A549 (cell line): ENCODE measurements at regions not wholly inside any gene's neighbourhood (a gene's known extent, or its start where the extent isn't known, plus 50 kb on each side); places are given as distances from the start of the nearest gene placed in this dataset.

Experiments used
- ATAC-seq, 2 experiments: fragments of 200-7000 bp in 1 of 2; fragments of >200 bp in 1 of 2; cut with Nextera tagmentation in 1 of 2; cut with Tn5 transposase in 1 of 2; 3 replicates each; pipeline versions ENCODE4 v1.8.0 to v1.9.1; 2018 to 2020; ENCODE audit warnings: mild to moderate bottlenecking in 1 of 2, moderate library complexity in 1 of 2
- CTCF ChIA-PET: fragments of 300-600 bp; sonication (Branson Sonifier 250); formaldehyde crosslinking; extraction: SDS; loops from one replicate; lab custom pipeline; 2021; ENCODE audit warnings: antibody characterized with exemption, inconsistent platforms; lab: Yijun Ruan, JAX
- POLR2A ChIA-PET: fragments of 350-600 bp; formaldehyde crosslinking; extraction: SDS; loops from one replicate; lab custom pipeline; 2021; ENCODE audit warnings: antibody characterized with exemption, inconsistent platforms; lab: Yijun Ruan, JAX
- DNase-seq, 2 experiments: peaks; one replicate each; pipeline versions ENCODE4 v3.0.0 to v3.0.0-alpha.2; 2011 to 2016; ENCODE audit warnings: low read depth in 1 of 2, low spot score in 1 of 2
- FAIRE-seq: peaks from 2 replicates; lab custom pipeline; 2011; peaks lifted over from hg19 to GRCh38; lab: Jason Lieb, UNC
- H3K27ac ChIP-seq, 2 experiments: fragments of >200 bp; sonication (Bioruptor Twin); formaldehyde crosslinking; 3 replicates each; pipeline ENCODE4 v1.5.1; 2016 to 2017
- H3K4me1 ChIP-seq: fragments of >200 bp; sonication (Bioruptor Twin); formaldehyde crosslinking; 3 replicates; pipeline ENCODE4 v1.6.1; 2016
- H3K4me2 ChIP-seq: fragments of >200 bp; sonication (Bioruptor Twin); formaldehyde crosslinking; 3 replicates; pipeline ENCODE4 v1.6.1; 2016
- H3K4me3 ChIP-seq: fragments of >200 bp; sonication (Bioruptor Twin); formaldehyde crosslinking; 3 replicates; pipeline ENCODE4 v1.5.1; 2016
- H3K9me3 ChIP-seq: fragments of >200 bp; sonication (Bioruptor Twin); formaldehyde crosslinking; 3 replicates; pipeline ENCODE4 v1.6.1; 2016
- BCL3 ChIP-seq: fragments of >200 bp; sonication (Bioruptor Twin); formaldehyde crosslinking; IDR thresholded peaks from 3 replicates; pipeline ENCODE4 v1.6.1; 2016
- CHD2 ChIP-seq: fragments of 150-350 bp; IDR thresholded peaks from 2 replicates; pipeline ENCODE4 v1.6.1; 2014; ENCODE audit warnings: low read length; ENCODE audit not compliant: partially characterized antibody
- EHF ChIP-seq: fragments of 250-450 bp; sonication (Bioruptor Pico); IDR thresholded peaks from 2 replicates; pipeline ENCODE4 v1.5.0; 2020; ENCODE audit warnings: mild to moderate bottlenecking
- HEYL ChIP-seq: fragments of 250-450 bp; sonication (Bioruptor Pico); IDR thresholded peaks from 2 replicates; pipeline ENCODE4 v1.8.0; 2021; ENCODE audit warnings: mild to moderate bottlenecking, moderate library complexity
- MAFK ChIP-seq: fragments of 450-650 bp; IDR thresholded peaks from 2 replicates; pipeline ENCODE4 v1.6.1; 2014; ENCODE audit not compliant: partially characterized antibody
- PHF8 ChIP-seq: fragments of 200-600 bp; sonication (generic); IDR thresholded peaks from 2 replicates; pipeline ENCODE4 v1.6.1; 2016; ENCODE audit warnings: low read depth, mild to moderate bottlenecking, antibody characterized with exemption, moderate library complexity, borderline replicate concordance
- RAD21 ChIP-seq, 2 experiments: fragments of >200 bp in 1 of 2; sonication (Bioruptor Twin) in 1 of 2; formaldehyde crosslinking in 1 of 2; IDR thresholded peaks in 1 of 2; conservative IDR thresholded peaks in 1 of 2; 2 replicates in 1 of 2; 3 replicates in 1 of 2; pipeline ENCODE4 v1.6.1; 2012 to 2018; ENCODE audit warnings: inconsistent platforms in 1 of 2
- TFCP2L1 ChIP-seq: fragments of 250-450 bp; sonication (Bioruptor Pico); IDR thresholded peaks from 2 replicates; pipeline ENCODE4 v1.5.0; 2021; ENCODE audit warnings: mild to moderate bottlenecking
- USF2 ChIP-seq: fragments of 450-650 bp; IDR thresholded peaks from 2 replicates; pipeline ENCODE4 v1.6.1; 2014; ENCODE audit warnings: antibody characterized with exemption
- WGBS: methylation state at CpG from one replicate; pipeline ENCODE4 v1.1.6; 2017; ENCODE audit errors: missing lambda C conversion rate; 5-methylcytosine and 5-hydroxymethylcytosine counted together
- TF ChIP-seq, protein P1 (sequence below): fragments of 200-600 bp; sonication (generic); IDR thresholded peaks from 2 replicates; pipeline ENCODE4 v1.6.1; 2016; ENCODE audit warnings: antibody characterized with exemption, mild to moderate bottlenecking, moderate library complexity
- TF ChIP-seq, protein P2 (sequence below): IDR thresholded peaks from 2 replicates; pipeline ENCODE4 v1.6.1; 2012; ENCODE audit warnings: low read depth, borderline replicate concordance
- TF ChIP-seq, protein P3 (sequence below): IDR thresholded peaks from 2 replicates; pipeline ENCODE4 v1.6.1; 2012
- TF ChIP-seq, protein P4 (sequence below): fragments of >200 bp; sonication (Bioruptor Twin); formaldehyde crosslinking; IDR thresholded peaks from 2 replicates; pipeline ENCODE4 v1.6.1; 2016

- ATAC-seq (no peak), FAIRE-seq (no peak), DNase-seq (no peak)
- Histone ChIP-seq H3K4me1 (no peaks in the 10 kb centered on the region), H3K4me2 (no peak overlapping the region), H3K9me3 (no peaks in the 10 kb centered on the region), H3K4me3 (no peak overlapping the region), H3K27ac (no peak overlapping the region)
- TF ChIP-seq, protein P1, sequence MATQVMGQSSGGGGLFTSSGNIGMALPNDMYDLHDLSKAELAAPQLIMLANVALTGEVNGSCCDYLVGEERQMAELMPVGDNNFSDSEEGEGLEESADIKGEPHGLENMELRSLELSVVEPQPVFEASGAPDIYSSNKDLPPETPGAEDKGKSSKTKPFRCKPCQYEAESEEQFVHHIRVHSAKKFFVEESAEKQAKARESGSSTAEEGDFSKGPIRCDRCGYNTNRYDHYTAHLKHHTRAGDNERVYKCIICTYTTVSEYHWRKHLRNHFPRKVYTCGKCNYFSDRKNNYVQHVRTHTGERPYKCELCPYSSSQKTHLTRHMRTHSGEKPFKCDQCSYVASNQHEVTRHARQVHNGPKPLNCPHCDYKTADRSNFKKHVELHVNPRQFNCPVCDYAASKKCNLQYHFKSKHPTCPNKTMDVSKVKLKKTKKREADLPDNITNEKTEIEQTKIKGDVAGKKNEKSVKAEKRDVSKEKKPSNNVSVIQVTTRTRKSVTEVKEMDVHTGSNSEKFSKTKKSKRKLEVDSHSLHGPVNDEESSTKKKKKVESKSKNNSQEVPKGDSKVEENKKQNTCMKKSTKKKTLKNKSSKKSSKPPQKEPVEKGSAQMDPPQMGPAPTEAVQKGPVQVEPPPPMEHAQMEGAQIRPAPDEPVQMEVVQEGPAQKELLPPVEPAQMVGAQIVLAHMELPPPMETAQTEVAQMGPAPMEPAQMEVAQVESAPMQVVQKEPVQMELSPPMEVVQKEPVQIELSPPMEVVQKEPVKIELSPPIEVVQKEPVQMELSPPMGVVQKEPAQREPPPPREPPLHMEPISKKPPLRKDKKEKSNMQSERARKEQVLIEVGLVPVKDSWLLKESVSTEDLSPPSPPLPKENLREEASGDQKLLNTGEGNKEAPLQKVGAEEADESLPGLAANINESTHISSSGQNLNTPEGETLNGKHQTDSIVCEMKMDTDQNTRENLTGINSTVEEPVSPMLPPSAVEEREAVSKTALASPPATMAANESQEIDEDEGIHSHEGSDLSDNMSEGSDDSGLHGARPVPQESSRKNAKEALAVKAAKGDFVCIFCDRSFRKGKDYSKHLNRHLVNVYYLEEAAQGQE = no peak
- no peak for TF ChIP-seq EHF (CRISPR knock-in tag)
- TF ChIP-seq RAD21 (conservative IDR thresholded peaks at IDR 0.05 in 1 of 2, IDR thresholded peaks at IDR 0.05 in 1 of 2) = no peak
- 48% methylated on average over 2 of the region's 2 CpGs for WGBS
- ChIA-PET POLR2A (no interaction called here), CTCF (no interaction called here)
These were observed 247.4 kb upstream of the GIMD1 start for GRCh38 chr4:106615961-106616360.

- CTCF ChIA-PET = no interaction called here
- no peak for ATAC-seq
- no peak overlapping the region for H3K4me3 ChIP-seq
- WGBS = 38% methylated on average over 4 of the region's 4 CpGs
- H3K4me2 ChIP-seq = no peak overlapping the region
- H3K27ac ChIP-seq = no peak overlapping the region
- DNase-seq = no peak
- H3K9me3 ChIP-seq = no peaks in the 10 kb centered on the region
- no peaks in the 10 kb centered on the region for H3K4me1 ChIP-seq
- TF ChIP-seq MAFK (peak; percentile 96), CHD2 (no peak)
- TF ChIP-seq, protein P2, sequence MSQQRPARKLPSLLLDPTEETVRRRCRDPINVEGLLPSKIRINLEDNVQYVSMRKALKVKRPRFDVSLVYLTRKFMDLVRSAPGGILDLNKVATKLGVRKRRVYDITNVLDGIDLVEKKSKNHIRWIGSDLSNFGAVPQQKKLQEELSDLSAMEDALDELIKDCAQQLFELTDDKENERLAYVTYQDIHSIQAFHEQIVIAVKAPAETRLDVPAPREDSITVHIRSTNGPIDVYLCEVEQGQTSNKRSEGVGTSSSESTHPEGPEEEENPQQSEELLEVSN = no peak
- TF ChIP-seq, all 56 proteins: peak for 1
- POLR2A ChIA-PET = no interaction called here
- no peak for FAIRE-seq
These were observed 246.9 kb upstream of the GIMD1 start for GRCh38 chr4:106615410-106615945.

DNA sequence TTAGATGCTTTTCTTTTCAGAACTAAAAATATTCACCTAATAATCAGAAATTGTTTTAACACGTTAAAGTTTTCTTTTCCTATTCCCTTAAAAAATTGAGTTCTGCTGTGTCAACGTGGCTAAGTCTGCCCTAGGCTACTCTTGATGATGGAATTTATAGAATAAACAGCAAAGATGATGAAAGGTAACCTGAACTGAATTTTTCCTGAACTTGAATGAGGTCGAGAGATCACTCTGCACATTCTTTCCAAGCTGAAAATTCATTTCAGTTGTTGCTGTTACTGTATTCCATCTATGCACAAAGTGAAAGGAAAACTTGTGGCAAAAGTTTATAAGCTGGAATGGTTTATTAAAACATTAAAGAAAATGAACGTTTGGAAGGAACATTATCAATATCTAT is 245.9 kb upstream of the GIMD1 start:
- ChIA-PET CTCF (no interaction called here), POLR2A (no interaction called here)
- no peak for FAIRE-seq
- H3K4me2 ChIP-seq = peak overlapping the region; percentile 50; the same call in 2 of the 3 replicates
- H3K4me1 ChIP-seq = no peaks in the 10 kb centered on the region
- TF ChIP-seq PHF8 (no peak), MAFK (no peak), BCL3 (no peak), HEYL (CRISPR knock-in tag) (no peak), RAD21 (conservative IDR thresholded peaks at IDR 0.05 in 1 of 2, IDR thresholded peaks at IDR 0.05 in 1 of 2) (no peak), USF2 (no peak), TFCP2L1 (no peak)
- TF ChIP-seq, protein P3, sequence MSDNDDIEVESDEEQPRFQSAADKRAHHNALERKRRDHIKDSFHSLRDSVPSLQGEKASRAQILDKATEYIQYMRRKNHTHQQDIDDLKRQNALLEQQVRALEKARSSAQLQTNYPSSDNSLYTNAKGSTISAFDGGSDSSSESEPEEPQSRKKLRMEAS = no peak
- TF ChIP-seq, protein P4, sequence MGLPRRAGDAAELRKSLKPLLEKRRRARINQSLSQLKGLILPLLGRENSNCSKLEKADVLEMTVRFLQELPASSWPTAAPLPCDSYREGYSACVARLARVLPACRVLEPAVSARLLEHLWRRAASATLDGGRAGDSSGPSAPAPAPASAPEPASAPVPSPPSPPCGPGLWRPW = no peak
- TF ChIP-seq, all 56 proteins: peak for 0
- Histone ChIP-seq H3K4me3 (no peak overlapping the region), H3K27ac (no peak overlapping the region), H3K9me3 (no peaks in the 10 kb centered on the region)
- peak in 1 of 2 experiments; percentile 1 for DNase-seq
- ATAC-seq = no peak
- 5% methylated on average over 4 of the region's 4 CpGs for WGBS
